ENCODE measurements at regions not wholly inside any gene's neighbourhood (a gene's known extent, or its start where the extent isn't known, plus 50 kb on each side); places are given as distances from the start of the nearest gene placed in this dataset.

DNA sequence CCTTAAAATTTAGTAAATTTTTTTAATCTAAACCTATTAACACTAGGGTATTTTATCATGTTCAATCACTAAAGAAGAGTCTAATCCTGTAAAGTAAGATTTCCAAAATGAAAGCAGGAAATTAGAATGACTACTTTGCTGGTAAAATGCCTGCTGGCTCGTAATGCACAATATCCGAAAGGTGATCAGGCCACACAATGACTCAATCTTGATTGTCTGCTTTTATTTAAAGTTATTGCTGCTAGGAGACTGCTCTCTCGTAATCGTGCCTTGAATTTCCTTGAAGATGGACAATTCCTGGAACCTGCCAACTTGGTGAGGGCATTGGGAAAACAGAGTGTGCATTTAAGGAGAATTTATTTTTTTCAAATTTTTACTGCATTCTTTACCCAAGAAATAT lies 1786.5 kb upstream of the RAG2 start:
- TF ChIP-seq, protein P1, sequence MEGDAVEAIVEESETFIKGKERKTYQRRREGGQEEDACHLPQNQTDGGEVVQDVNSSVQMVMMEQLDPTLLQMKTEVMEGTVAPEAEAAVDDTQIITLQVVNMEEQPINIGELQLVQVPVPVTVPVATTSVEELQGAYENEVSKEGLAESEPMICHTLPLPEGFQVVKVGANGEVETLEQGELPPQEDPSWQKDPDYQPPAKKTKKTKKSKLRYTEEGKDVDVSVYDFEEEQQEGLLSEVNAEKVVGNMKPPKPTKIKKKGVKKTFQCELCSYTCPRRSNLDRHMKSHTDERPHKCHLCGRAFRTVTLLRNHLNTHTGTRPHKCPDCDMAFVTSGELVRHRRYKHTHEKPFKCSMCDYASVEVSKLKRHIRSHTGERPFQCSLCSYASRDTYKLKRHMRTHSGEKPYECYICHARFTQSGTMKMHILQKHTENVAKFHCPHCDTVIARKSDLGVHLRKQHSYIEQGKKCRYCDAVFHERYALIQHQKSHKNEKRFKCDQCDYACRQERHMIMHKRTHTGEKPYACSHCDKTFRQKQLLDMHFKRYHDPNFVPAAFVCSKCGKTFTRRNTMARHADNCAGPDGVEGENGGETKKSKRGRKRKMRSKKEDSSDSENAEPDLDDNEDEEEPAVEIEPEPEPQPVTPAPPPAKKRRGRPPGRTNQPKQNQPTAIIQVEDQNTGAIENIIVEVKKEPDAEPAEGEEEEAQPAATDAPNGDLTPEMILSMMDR (IDR thresholded peaks at IDR 0.05 in 8 of 11, conservative IDR thresholded peaks at IDR 0.05 in 3 of 11): no peak
- TF ChIP-seq POLR2A (IDR thresholded peaks at IDR 0.05): no peak
- TF ChIP-seq POLR2AphosphoS5 (IDR thresholded peaks at IDR 0.05): no peak

All from spleen (tissue), 7 donors.